COLO668 (cell line): ENCODE measurements at regions not wholly inside any gene's neighbourhood (a gene's known extent, or its start where the extent isn't known, plus 50 kb on each side); places are given as distances from the start of the nearest gene placed in this dataset.
"Not testable (repeated sequence)": the region's sequence is repeated elsewhere in the genome, so short reads cannot be mapped to it uniquely, and the experiment has no call there.

ENCODE experiments used
- DNase-seq: peaks from one replicate; lab custom pipeline; 2025; ENCODE audit not compliant: unreplicated experiment; lab: John Stamatoyannopoulos, UW

DNA sequence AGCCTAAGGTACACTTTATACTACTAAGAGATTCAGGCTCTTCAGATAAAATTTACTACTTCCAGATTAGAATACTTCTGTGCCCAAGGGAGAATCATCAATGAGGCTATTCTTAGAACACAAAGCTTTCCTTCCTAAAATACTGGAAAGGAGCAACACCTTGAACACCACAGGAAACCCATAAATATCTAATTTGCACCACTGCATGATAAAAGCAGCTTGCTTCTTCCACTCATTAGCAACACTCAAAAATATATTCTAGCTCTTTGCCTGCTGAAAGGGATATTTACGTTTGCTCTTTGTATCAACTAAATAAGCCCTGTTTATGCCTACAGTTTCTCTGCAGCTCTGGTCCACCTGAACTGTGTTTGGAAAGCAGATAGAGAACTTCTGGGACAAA, 284.3 kb downstream of the RWDD3 start:
- DNase-seq = no peak

DNA sequence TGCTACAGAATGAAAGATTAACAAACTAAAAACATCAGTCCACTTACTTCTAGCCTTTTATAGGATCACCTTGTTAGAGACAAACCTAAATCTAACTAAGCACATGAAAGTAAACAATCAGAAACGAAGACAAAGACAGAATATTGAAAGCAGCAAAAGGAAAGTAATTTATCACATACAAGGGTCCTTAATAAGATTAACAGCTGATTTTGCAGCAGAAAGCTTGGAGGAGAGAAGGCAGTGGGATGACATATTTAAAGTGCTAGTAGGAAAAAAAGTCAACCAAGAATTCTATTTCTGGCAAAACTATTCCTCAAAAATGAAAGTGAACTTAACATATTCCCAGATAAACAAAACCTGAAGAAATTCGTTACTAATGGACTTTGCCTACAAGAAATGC, 286.4 kb downstream of the RWDD3 start:
- DNase-seq = no peak

DNA sequence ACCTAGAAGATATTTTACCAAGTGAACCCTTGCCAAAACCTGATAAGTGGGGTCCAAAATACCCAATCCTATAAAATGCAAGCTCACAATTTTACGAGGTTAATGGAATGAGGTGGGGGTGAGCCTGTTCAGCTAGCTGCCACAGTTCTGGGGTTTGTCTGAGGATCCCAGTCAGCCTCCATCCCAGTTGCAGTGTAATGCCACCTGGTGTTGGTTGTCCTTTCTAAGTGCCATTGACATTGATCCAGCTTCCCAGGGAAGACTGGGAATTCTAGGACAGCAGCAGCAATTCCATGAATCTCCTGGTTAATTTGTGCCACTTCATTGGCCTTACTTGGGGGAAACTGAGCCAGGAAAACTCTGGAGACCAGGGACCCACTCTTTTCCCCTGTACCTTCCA, 298.3 kb downstream of the RWDD3 start:
- no peak for DNase-seq

DNA sequence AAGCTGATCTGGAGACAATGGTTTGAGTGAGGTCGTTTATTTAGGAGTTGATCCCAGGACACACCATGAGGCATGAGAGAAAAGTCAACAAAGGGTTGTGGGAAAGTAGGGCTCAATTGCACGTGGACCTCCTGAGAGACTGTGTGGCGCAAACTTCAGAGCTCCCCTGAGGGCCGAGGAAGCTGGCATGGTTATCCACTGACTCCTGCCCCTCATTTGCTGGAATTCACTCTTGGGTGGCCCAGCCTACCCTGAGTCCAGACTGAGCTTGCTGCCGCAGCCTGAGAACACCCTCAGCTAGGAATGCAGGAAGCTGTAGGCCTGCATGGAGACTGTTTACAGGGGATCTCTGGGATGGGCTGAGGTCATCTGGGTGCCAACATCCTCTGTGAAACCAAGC, 301.0 kb downstream of the RWDD3 start:
- no peak for DNase-seq

DNA sequence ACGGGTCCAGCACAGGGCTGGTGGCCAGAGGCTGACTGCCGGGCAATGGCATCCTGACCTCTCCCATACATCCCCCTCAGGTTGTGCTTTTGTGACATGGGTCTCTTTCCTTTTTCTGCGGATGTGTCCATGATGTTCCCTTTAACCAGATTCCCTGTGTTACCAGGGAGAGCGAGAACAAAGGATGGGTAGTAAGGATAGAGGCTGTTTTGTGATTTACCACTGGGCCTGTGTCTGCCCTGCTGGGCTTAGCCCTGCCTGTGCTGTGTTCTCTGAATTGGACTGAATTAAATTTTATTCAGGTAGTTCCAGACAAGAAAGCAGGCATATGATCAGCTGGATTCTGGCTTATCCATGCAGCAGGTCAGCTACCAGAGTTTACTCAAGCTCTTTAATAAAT, 301.6 kb downstream of the RWDD3 start:
- no peak for DNase-seq

DNA sequence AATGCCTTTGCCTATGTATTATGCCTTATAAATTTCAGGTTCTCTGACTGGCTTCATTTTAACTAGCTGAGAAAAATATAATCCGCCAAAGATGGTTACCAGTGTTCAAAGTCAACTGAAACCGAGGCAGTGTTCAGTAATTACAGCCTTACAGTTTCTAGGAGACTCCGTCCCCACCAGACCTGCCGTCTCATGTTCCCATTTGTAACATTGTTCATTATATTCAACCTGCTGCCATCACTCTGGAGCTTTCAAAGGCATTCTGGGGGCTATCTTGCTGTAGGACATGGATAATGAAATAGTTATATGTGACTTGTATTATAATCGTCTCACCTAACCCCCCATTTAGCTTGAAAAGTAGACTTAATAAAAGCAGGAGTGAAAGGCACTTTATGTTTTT, 302.5 kb downstream of the RWDD3 start:
- DNase-seq = no peak

DNA sequence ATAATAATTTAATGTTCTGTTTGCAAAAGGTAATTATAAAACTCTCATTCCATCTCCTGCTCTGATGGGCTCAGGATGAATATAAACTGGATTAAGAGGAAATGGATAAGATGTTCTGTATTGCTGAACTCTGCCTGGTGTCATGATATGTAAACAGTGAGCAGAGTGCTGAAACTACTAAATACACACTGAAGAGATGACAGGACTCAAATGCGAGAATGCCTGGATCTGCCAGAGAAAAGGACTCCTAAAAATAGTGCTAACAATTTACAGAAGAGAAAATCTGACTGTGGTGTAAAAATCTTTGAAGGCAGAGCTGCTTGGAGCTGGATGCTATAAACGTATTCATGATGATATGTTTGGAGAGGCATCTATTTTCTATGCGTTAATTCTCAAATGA, 303.2 kb downstream of the RWDD3 start:
- DNase-seq = no peak

DNA sequence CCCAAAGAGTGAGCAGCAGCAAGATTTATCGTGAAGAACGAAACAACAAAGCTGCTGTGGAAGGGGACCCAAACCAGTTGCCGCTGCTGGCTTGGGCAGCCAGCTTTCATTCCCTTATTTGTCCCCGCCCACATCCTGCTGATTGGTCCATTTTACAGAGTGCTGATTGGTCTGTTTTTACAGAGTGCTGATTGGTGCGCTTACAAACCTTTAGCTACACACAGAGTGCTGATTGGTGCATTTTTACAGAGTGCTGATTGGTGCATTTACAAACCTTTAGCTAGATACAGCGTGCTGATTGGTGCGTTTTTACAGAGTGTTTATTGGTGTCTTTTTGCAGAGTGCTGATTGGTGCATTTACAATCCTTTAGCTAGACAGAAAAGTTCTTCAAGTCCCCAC, 304.2 kb downstream of the RWDD3 start:
- DNase-seq = not testable (repeated sequence)

DNA sequence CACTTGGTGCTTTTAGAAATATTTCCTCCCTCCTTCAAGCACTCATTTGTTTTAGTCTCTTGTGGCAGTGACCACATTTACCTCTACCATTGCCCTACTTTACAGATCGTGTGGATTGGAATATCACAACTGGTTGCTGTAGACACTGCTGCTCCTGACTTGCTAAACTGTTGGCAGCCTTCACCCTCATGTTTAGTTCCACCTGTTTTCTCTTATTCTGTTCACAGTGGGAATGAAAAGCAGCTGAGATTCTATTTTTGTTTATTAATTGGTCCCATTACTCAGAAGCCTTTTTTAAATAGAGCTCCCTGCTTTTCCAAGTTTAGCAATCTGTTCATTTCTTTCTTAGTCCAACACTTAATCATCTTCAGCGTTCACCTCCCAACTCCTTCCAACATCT, 308.9 kb downstream of the RWDD3 start:
- DNase-seq = no peak

DNA sequence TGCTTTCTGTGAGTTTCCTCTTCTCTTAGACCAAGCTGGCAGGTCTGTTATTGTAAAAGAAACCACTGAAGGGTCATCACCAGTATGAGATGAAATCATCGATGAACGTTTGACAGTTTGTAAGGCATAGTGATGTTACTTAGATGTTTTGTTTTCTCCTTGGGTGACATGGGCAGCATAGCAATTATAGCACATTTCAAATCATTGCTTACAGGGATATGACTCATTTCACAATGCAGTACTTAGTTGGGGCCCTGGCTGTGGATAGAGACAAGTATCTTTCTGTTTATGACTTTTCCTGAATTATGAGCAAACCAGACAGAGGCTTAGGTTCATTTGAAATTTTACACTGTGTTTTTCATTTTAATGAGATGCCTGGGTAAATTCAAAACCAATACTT, 313.0 kb downstream of the RWDD3 start:
- no peak for DNase-seq

DNA sequence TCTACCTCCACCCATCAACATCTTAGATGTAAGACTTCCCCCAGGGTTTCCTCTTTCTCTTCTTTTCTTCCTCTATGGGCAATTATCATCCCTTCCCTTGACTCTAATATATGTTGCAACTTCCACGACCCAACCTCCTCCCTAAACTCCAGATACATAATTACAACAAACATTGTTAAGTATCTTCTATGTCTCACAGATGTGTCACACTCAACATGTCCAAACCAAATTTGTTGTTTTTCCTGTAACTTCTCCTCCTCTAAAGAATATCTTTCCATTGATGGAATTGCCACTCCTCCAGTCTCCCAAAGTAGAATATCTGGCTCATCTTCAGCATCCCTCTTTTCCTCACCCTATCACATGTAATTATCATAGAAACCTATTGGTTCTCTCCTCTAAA, 314.2 kb downstream of the RWDD3 start:
- DNase-seq = no peak

DNA sequence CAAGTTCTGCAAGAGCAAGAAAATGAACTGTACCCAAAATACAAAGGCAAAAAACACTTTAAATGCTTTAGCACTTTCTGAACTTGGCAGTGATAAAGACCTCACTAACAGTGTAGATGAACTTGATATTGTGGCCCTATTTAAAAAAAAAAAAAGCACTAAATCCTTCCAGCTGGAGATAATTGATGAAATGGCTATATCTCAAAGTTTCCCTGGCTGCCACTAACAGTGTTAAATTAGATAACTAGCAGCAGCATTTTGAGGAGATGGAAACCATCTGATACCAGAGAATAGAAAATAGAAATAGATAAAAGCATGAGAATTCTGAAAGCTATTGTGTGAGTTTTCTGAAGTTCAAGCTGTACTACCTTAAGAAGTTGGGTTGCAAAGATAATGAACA, 317.2 kb downstream of the RWDD3 start:
- no peak for DNase-seq

DNA sequence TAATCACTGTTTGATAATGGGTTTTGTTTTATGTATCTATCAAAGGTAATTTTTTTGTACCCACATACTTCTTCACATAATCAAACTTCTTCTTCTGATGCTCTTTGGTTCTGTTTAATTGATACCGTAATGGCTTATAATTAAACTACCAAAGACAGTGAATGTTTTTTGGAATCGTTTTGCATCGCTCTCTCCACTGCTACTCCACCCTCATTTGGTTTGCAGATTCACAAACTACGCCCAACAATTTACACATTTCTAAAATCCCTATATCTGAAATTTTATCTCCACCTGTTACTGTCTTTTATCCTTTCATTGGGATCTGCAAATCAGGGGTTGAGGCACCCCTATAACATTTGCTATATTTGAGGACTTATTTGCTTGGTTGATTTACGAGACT, 319.6 kb downstream of the RWDD3 start:
- no peak for DNase-seq

DNA sequence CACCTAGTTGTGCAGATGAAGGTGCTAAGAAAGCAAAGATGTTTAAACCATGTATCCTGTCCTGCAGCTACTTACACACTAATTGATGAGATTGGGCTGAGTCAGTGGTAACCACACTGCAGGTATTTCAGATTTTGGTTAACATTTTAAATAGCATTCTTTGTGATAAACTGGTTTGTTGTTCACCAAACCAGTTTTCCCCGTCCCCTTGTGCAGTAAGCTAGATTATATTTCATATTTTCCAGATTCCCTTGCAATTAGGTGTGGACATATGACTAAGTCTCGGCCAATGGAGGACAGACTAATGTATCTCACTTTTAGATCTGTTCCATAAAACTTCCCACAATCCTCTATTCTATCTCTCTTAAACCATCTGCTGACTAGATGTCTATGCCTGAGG, 320.4 kb downstream of the RWDD3 start:
- DNase-seq = no peak

DNA sequence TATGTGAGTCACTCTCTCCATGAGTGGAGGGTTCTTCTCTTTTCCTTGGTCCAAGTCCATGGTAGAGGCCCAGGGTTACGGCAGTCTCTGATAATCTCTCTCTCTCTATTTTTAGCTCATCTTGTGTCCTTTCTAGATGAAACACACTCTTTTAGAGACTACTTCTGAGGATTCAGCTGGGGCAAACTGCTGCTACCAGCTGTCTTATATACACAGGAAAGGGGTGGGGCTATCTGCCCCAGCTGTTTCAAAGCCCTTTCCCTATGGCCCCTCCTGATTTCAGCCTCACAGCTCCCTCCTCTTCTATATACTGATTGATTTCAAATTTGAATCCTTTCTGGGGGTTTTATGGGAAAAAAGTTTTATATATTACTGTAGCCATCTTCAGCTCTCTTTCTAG, 324.8 kb downstream of the RWDD3 start:
- DNase-seq = no peak

DNA sequence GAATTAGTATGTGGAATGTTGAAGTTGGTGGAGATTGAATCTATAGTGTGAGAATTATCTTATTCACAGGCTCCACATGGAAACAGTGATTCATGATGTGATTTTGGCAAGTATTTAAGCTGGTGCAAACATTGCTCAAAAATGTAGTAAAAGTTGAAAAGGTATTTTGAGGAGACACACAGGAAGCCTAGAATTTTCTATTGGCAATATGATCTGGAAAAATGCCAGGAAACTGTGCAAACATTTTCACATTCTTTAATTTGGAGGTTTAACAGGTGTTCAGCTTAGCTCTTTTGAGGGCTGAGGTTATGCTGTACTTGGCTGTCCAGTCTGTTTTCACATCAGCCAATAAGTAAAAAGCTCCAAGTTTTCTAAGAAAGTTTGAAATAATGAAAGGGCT, 327.3 kb downstream of the RWDD3 start:
- no peak for DNase-seq

DNA sequence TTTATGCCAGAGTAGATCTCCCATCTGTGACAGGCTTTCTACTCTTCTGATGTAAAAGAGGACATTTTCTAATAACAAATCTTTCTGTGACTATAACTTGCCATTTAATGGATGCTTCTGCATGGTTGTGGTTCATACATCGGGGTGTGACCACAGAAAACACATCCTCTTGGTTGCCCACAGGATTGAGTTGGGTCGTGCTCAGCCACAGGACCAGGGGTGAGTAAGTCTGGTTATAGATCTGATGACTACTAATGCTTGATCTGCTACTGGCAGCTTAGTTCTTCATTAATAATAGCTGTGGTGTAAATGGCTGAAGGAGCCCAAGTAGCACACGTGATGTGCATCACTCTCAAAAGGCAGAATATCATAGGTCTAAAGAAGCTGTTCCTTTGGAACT, 328.2 kb downstream of the RWDD3 start:
- DNase-seq = no peak

DNA sequence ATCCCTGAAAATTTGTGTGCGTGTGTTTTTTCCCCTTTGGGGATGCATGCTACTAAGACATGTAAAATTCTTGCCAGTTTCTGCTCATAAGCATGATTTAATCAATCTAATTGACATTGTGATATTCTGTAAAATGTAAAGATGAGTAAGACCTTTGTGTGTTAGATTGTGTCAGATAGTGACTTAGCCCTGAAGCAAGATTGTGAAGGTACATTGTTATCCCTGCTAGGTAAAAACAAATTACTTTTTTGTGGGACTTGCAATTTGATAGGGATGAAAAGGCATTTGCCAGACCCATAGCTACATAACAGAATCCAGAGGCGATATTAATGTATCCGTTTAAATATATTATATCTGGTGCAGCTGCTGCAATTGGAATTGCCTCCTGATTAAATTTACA, 338.0 kb downstream of the RWDD3 start:
- DNase-seq = no peak

DNA sequence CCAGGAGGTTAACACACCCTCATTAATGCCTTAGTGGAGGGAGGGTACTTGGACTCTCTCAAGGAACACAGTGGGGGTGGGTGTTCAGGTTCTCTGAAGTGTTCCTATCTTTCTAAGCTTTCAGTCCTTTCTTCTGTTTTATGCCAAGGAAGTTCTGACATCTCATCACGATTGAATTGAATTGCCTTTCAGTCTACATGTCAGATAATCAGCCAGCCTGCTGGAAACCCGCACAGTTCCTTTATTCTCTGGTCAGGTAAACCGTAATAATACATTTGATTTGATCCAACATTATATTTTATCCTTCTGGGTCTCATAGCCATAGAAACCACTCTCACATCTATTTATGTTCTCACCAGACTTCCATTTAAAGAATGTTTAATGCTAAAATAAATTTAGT, 339.0 kb downstream of the RWDD3 start:
- DNase-seq = no peak

DNA sequence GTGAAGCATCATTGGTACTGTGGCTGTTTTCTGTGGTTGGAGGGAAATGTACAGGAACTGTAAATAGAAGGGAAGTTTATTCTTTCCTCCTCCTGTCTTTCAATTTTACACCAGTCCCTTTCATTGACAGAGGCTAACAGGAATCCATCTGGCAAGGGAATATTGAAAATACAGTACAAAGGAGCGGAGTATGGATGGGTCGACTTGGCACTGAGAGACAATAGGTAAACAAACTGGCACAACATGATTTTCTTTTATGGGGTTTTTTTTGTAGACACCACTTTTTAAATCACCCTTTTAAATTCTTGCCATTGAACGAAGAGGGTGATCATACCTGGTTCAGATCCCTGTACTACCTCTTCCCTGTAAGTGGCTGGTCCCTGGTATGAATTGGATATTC, 341.3 kb downstream of the RWDD3 start:
- DNase-seq = no peak

DNA sequence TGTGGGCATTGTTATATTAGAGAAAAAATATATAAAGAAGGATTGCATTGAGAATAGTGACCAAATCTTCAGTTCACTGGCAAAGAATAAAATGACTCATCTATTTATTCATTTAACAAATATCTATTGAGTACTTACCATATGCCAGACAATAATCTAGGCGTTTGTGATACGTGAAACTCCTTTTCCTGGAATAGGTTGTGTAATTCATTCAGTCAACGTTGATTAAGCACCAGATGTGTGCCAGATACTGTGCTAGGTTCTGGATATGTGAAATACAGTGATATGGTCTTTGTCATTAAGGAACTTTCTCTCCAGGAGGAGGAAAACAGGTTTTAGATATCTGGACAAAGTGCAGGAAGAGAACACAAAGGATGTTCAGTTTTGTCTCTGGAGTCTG, 344.5 kb downstream of the RWDD3 start:
- DNase-seq = no peak

DNA sequence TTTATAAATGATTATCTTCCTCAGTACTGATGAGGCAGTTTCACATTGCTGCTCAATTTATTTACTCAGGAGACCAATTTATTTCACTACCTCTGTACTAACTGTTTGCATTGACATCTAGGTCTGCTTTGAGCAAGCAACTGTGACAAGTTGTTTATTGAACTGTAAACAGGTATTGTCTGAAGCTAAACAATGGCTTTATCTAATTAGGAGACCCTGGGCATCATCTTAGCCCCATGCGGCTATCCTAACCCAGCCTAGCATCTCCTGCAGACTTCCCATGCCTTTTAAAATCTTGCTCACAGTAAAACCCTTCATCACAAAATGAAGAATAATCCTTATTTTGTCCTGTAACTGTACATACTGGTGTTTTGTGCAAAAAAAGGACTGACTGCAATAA, 348.2 kb downstream of the RWDD3 start:
- no peak for DNase-seq

DNA sequence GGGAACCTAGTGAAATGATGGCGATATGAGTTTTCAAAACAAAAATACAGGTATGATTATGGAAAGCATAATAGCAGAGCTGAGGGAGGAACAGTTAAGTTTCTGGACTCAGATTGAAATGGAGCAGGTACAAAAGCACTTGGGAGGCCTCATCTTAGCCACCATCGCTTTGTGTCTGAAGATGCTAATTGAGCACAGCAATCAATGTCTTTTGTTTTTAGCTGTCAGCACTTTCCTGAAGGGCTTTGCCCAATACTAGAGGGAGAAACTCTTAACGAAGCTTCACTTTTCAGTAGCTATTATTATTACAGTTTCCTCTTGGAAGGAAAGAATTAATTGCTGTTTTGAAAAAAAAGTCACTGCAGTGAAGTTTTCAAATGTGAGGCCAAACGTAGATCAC, 348.7 kb downstream of the RWDD3 start:
- DNase-seq = no peak

DNA sequence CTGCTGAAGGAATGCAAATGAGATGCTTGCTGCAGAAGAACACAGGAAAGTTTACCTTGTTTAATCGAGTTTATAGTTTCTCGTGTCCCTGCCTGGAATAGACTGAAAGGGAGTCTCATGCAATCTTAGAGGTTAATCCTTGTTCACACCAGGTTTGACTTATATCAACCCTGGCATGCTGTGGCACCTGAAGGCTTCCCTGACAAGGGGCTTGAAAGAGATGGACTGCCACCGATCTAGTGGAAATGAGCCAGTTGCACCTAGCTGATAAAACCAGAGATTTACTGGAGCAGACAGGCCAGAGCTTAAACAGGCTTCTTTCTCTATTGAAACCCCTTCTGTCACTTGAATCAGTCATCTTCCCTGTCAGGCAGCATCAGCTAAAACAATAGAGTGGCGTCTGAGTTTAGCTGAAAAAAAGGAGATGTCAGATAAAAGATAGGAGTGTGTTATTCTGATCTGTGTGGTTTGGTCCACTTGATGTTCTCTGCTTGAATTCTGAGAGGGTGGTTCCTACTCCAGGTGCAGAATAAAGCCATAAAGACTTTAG, 349.7 kb downstream of the RWDD3 start:
- no peak for DNase-seq
